Right renal pelvis (tissue), 4 donors: ENCODE measurements at regions not wholly inside any gene's neighbourhood (a gene's known extent, or its start where the extent isn't known, plus 50 kb on each side); places are given as distances from the start of the nearest gene placed in this dataset.
"Not testable (repeated sequence)": the region's sequence is repeated elsewhere in the genome, so short reads cannot be mapped to it uniquely, and the experiment has no call there.

Experiments used
- DNase-seq, 4 donors: peaks; one replicate each; pipeline ENCODE4 v3.0.0-alpha.2; 2013; ENCODE audit warnings: low read depth in 4 of 4, low spot score in 3 of 4, missing footprints in 1 of 4

- not testable (repeated sequence) for DNase-seq
These were observed 84.5 kb downstream of the IDS start for GRCh38 chrX:149420566-149420965.

GRCh38 chrX:149398027-149398426 lies 107.1 kb downstream of the IDS start:
- DNase-seq = no peak

GRCh38 chrX:149392921-149393320 lies 112.2 kb downstream of the IDS start:
- DNase-seq = no peak

- no peak for DNase-seq
These were observed 121.3 kb downstream of the IDS start for GRCh38 chrX:149383852-149384251.

- DNase-seq = no peak
These were observed 130.4 kb downstream of the IDS start for GRCh38 chrX:149374751-149375150.

GRCh38 chrX:149372866-149373265 lies 132.2 kb downstream of the IDS start:
- no peak for DNase-seq

- no peak for DNase-seq
These were observed 133.1 kb downstream of the IDS start for GRCh38 chrX:149371986-149372385.

- DNase-seq = no peak
These were observed 135.0 kb downstream of the IDS start for GRCh38 chrX:149370097-149370496.

- DNase-seq = no peak
These were observed 139.6 kb downstream of the IDS start for GRCh38 chrX:149365552-149365951.

GRCh38 chrX:149365061-149365460 lies 140.0 kb downstream of the IDS start:
- no peak for DNase-seq

- no peak for DNase-seq
These were observed 141.1 kb downstream of the IDS start for GRCh38 chrX:149363965-149364364.

- DNase-seq = no peak
These were observed 158.8 kb downstream of the IDS start for GRCh38 chrX:149346306-149346705.

GRCh38 chrX:149322316-149322715 lies 182.8 kb downstream of the IDS start:
- DNase-seq = no peak

GRCh38 chrX:149313871-149314371 lies 191.2 kb downstream of the IDS start:
- no peak for DNase-seq

GRCh38 chrX:149312988-149313387 lies 192.1 kb downstream of the IDS start:
- DNase-seq = no peak

- DNase-seq = no peak
These were observed 193.0 kb downstream of the IDS start for GRCh38 chrX:149312097-149312496.

GRCh38 chrX:149302705-149303104 lies 202.4 kb downstream of the IDS start:
- DNase-seq = no peak

GRCh38 chrX:149298111-149298510 lies 207.0 kb downstream of the IDS start:
- no peak for DNase-seq

GRCh38 chrX:149296092-149296491 lies 209.0 kb downstream of the IDS start:
- no peak for DNase-seq

- DNase-seq = peak; percentile 5 to 16 (median 14)
These were observed 218.2 kb downstream of the IDS start for GRCh38 chrX:149286940-149287349.

GRCh38 chrX:149284616-149285015 lies 220.5 kb downstream of the IDS start:
- DNase-seq = no peak

- DNase-seq = no peak
These were observed 221.3 kb downstream of the IDS start for GRCh38 chrX:149283853-149284252.

GRCh38 chrX:149282909-149283308 lies 222.2 kb downstream of the IDS start:
- no peak for DNase-seq
